ENCODE measurements at regions not wholly inside any gene's neighbourhood (a gene's known extent, or its start where the extent isn't known, plus 50 kb on each side); places are given as distances from the start of the nearest gene placed in this dataset.
"Not testable (repeated sequence)": the region's sequence is repeated elsewhere in the genome, so short reads cannot be mapped to it uniquely, and the experiment has no call there.

DNA sequence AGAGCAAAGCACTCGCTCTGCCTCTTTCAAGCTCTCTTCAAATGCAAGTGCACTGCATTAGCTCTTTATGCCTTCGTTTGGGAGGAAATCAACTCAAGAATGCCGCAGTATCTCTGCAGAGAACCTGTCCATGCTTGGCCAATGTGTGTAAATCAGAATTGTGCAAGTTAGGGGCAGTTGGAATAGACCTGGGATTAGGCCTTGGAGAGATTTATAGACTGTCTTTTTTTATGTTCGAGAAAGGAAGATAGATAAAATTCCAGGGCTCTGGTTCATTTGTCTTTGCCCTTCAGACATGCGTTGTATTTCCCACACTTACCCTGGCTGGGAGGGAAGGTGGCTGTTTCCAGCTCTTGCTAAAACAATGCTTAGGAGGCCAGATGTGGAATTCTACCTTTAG, 163.7 kb downstream of the MOBP start:
- Histone ChIP-seq H3K27ac (peak overlapping the region in 1 of 2 donors; percentile 21), H3K4me3 (no peak overlapping the region), H3K4me1 (replicated peaks in 1 of 2) (peaks cover 0 to 5% of the 10 kb centered on the region in 2 donors)
- peak in 3 of 8 experiments; percentile 39 to 49 (median 49) for ATAC-seq (replicated peaks in 6 of 8)
- in situ Hi-C loops (cut with MboI; ENCODE audit: low pct_unique_long_range_greater_than_20kb in 2 of 9, low sequenced_read_pairs in 9 of 9, unreplicated experiment in 9 of 9), result no loop called here
- WGBS, 10 experiments, result 0 to 100% (median 46%) methylated on average over 1 to 5 of the region's 5 CpGs; no CpG with 5 or more reads in 1 of the 10 experiments

GRCh38 chr3:39637807-39638206, 170.3 kb downstream of the MOBP start:
- ATAC-seq (replicated peaks in 6 of 8), result peak in 4 of 8 experiments; percentile 9 to 33 (median 24)
- 60 to 100% (median 84%) methylated on average over 1 of the region's 1 CpG; no CpG with 5 or more reads in 4 of the 10 experiments for WGBS, 10 experiments
- Histone ChIP-seq H3K4me3 (no peak overlapping the region), H3K27ac (no peak overlapping the region), H3K4me1 (replicated peaks in 1 of 2) (peaks cover 5 to 8% of the 10 kb centered on the region in 2 donors)
- in situ Hi-C loops (cut with MboI; ENCODE audit: low pct_unique_long_range_greater_than_20kb in 2 of 9, low sequenced_read_pairs in 9 of 9, unreplicated experiment in 9 of 9), result no loop called here

DNA sequence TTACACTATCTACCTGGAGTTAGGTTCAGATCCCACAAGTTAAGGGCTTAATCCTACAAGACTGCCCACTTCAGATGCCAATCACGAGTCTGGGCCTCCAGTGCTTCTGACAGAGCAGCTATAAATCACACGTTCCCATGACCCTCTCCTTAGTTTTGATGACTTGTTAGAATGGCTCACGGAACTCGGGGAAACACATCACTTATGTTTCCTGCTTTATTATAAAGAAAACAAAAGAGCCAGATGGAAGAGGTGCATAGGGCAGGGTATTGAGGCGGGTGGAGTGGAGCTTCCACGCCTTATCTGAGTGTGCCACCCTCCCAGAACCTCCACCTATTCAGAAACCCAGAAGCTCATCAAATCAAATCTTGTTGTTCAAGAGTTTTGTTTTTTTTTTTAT, 170.8 kb downstream of the MOBP start:
- peak in 2 of 8 experiments; percentile 22 to 35 for ATAC-seq (replicated peaks in 6 of 8)
- in situ Hi-C loops (cut with MboI; ENCODE audit: low pct_unique_long_range_greater_than_20kb in 2 of 9, low sequenced_read_pairs in 9 of 9, unreplicated experiment in 9 of 9), result no loop called here
- WGBS, 10 experiments, result 10 to 94% (median 60%) methylated on average over 1 to 6 of the region's 6 CpGs; no CpG with 5 or more reads in 3 of the 10 experiments

DNA sequence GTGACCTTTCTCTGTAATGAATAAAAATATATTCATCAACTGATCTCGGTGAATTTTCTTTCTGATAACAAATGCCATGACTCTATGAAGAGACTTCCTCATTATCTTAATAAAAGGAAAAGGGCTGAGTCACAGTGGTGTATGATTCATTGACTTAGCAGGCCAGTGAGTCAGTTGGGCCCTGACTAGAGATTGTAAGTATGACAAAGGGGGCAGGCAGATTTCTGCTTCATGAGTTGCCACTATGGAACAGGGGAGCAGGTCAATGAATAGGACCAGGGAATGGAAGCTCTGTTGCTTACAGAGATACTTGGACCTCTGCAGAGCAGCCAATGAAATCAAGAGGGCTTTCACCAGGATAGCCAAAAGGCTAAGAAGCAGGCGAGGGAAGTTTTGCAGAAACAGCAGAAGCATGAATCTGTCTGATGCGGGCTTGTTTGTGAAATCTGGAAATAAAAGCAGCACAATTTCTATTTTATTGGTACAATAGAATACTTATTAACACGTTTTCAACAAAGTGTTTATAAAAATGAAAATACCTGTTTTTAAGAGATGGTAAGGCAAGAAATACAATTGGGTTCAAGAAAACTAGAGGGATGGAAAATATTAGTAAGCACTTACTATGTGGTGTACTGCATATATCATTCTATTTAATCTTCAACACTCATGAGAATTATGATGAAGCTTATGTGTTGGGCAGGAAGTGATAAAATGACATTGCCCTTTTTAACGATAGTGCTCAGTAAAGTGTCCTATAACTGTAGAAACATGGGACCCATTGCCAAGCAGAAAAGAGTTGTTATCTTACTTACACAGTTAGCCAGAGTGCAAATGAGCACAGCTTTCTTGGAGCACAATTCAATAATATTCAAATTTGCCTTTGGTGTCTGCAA, 169.8 kb upstream of the MYRIP start:
- in situ Hi-C loops (cut with MboI; ENCODE audit: low pct_unique_long_range_greater_than_20kb in 2 of 9, low sequenced_read_pairs in 9 of 9, unreplicated experiment in 9 of 9), result no loop called here
- H3K4me1 ChIP-seq (replicated peaks in 1 of 2), result peaks cover 5 to 8% of the 10 kb centered on the region in 2 donors
- ATAC-seq (replicated peaks in 6 of 8), result peak in 7 of 8 experiments; percentile 95 to 100 (median 100)
- no peak overlapping the region for H3K4me3 ChIP-seq
- no peak overlapping the region for H3K27ac ChIP-seq
- WGBS, 10 experiments, result 4 to 69% (median 54%) methylated on average over 3 to 5 of the region's 5 CpGs

More for the DNA sequence above, 170.8 kb downstream of the MOBP start:
- H3K4me3 ChIP-seq, result no peak overlapping the region
- H3K27ac ChIP-seq, result no peak overlapping the region
- H3K4me1 ChIP-seq (replicated peaks in 1 of 2), result peaks cover 5 to 8% of the 10 kb centered on the region in 2 donors

- peaks cover 8 to 11% of the 10 kb centered on the region in 2 donors for H3K4me1 ChIP-seq (replicated peaks in 1 of 2)
- peak in 3 of 8 experiments; percentile 18 to 72 (median 59) for ATAC-seq (replicated peaks in 6 of 8)
- in situ Hi-C loops (cut with MboI; ENCODE audit: low pct_unique_long_range_greater_than_20kb in 2 of 9, low sequenced_read_pairs in 9 of 9, unreplicated experiment in 9 of 9), result no loop called here
- no peak overlapping the region for H3K27ac ChIP-seq
- WGBS, 10 experiments, result 25 to 100% (median 85%) methylated on average over 1 to 4 of the region's 4 CpGs; no CpG with 5 or more reads in 1 of the 10 experiments
- no peak overlapping the region for H3K4me3 ChIP-seq
These were observed 168.1 kb upstream of the MYRIP start for GRCh38 chr3:39641274-39641673.

DNA sequence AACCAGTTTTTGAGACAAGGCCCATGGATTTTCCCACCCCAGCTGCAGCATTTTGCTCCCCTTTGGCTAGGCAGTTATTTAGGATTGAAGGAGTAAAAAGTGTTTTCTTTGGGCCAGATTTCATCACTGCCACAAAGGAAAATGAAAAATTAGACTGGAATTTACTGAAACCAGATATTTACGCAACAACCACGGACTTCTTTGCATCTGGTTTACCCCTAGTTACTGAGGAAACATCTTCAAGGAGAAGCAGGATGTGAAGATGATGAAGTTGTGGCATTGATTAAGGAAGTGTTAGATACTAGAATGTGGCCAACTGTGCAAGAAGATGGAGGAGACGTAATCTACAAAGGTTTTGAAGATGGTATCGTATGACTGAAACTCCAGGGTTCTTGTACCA, 165.2 kb upstream of the MYRIP start:
- WGBS, 10 experiments, result 8 to 97% (median 60%) methylated on average over 1 to 4 of the region's 4 CpGs; no CpG with 5 or more reads in 1 of the 10 experiments
- peaks cover 8 to 10% of the 10 kb centered on the region in 2 donors for H3K4me1 ChIP-seq (replicated peaks in 1 of 2)
- in situ Hi-C loops (cut with MboI; ENCODE audit: low pct_unique_long_range_greater_than_20kb in 2 of 9, low sequenced_read_pairs in 9 of 9, unreplicated experiment in 9 of 9), result no loop called here
- H3K4me3 ChIP-seq, result no peak overlapping the region
- no peak for ATAC-seq (replicated peaks in 6 of 8)
- H3K27ac ChIP-seq, result no peak overlapping the region

- WGBS, 10 experiments, result no CpG with 5 or more reads among the region's 19 CpGs
- H3K4me3 ChIP-seq; H3K27ac ChIP-seq; H3K4me1 ChIP-seq (replicated peaks in 1 of 2); ATAC-seq (replicated peaks in 6 of 8); in situ Hi-C loops (cut with MboI; ENCODE audit: low pct_unique_long_range_greater_than_20kb in 2 of 9, low sequenced_read_pairs in 9 of 9, unreplicated experiment in 9 of 9): not testable (repeated sequence)
These were observed 158.2 kb upstream of the MYRIP start for GRCh38 chr3:39651256-39651655.

- ATAC-seq (replicated peaks in 6 of 8), result peak in 1 of 8 experiments; percentile 30
- H3K27ac ChIP-seq, result no peak overlapping the region
- H3K4me3 ChIP-seq, result no peak overlapping the region
- no peaks in the 10 kb centered on the region for H3K4me1 ChIP-seq (replicated peaks in 1 of 2)
- in situ Hi-C loops (cut with MboI; ENCODE audit: low pct_unique_long_range_greater_than_20kb in 2 of 9, low sequenced_read_pairs in 9 of 9, unreplicated experiment in 9 of 9), result no loop called here
- WGBS, 10 experiments, result 0 to 100% (median 68%) methylated on average over 1 to 2 of the region's 4 CpGs; no CpG with 5 or more reads in 4 of the 10 experiments
These were observed 157.2 kb upstream of the MYRIP start for GRCh38 chr3:39651993-39652739.

DNA sequence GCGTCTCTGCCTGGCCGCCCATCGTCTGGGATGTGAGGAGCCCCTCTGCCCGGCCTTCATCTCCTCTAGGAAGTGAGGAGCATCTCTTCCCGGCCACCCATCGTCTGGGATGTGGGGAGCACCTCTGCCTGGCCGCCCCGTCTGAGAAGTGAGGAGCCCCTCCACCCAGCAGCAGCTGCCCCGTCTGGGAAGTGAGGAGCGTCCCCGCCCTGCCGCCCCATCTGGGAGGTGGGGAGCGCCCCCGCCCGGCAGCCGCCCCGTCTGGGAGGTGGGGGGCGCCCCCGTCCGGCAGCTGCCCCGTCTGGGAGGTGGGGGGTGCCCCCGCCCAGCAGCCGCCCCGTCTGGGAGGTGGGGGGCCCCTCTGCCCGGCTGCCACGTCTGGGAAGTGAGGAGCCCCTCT, 153.7 kb upstream of the MYRIP start:
- ATAC-seq (replicated peaks in 6 of 8); in situ Hi-C loops (cut with MboI; ENCODE audit: low pct_unique_long_range_greater_than_20kb in 2 of 9, low sequenced_read_pairs in 9 of 9, unreplicated experiment in 9 of 9); H3K4me3 ChIP-seq; H3K4me1 ChIP-seq (replicated peaks in 1 of 2); H3K27ac ChIP-seq: not testable (repeated sequence)
- WGBS, 10 experiments, result 100% methylated on average over 4 of the region's 26 CpGs; no CpG with 5 or more reads in 9 of the 10 experiments

- no peaks in the 10 kb centered on the region for H3K4me1 ChIP-seq (replicated peaks in 1 of 2)
- H3K4me3 ChIP-seq, result no peak overlapping the region
These were observed 152.3 kb upstream of the MYRIP start for GRCh38 chr3:39657075-39657474.

GRCh38 chr3:39657775-39658174, 151.6 kb upstream of the MYRIP start:
- no peak overlapping the region for H3K27ac ChIP-seq
- WGBS, 10 experiments, result 20 to 80% (median 43%) methylated on average over 1 of the region's 1 CpG; no CpG with 5 or more reads in 3 of the 10 experiments
- H3K4me3 ChIP-seq, result no peak overlapping the region
- in situ Hi-C loops (cut with MboI; ENCODE audit: low pct_unique_long_range_greater_than_20kb in 2 of 9, low sequenced_read_pairs in 9 of 9, unreplicated experiment in 9 of 9), result no loop called here
- H3K4me1 ChIP-seq (replicated peaks in 1 of 2), result no peaks in the 10 kb centered on the region
- ATAC-seq (replicated peaks in 6 of 8), result no peak

More at GRCh38 chr3:39657075-39657474, 152.3 kb upstream of the MYRIP start:
- in situ Hi-C loops (cut with MboI; ENCODE audit: low pct_unique_long_range_greater_than_20kb in 2 of 9, low sequenced_read_pairs in 9 of 9, unreplicated experiment in 9 of 9), result no loop called here
- ATAC-seq (replicated peaks in 6 of 8), result no peak
- no peak overlapping the region for H3K27ac ChIP-seq

DNA sequence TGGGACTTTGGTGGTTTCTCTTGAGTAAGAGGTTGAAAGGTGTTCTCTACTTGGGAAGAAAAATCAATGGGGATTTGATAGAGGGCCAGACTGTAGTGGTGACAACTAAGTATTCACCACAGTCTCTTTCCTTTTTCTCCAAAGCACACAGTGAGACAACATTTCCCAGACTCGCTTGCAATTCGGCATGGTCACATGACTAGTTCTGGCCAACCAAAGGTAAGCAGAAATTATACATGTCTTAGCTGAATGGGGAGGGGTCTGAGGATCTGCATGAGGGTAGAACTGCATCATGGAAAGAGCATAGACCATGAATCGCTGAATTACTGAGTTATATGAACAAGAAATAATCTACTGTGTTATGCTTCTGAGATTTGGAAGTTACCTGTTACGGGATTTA, 144.5 kb upstream of the MYRIP start:
- in situ Hi-C loops (cut with MboI; ENCODE audit: low pct_unique_long_range_greater_than_20kb in 2 of 9, low sequenced_read_pairs in 9 of 9, unreplicated experiment in 9 of 9), result no loop called here
- no peaks in the 10 kb centered on the region for H3K4me1 ChIP-seq (replicated peaks in 1 of 2)
- H3K4me3 ChIP-seq, result no peak overlapping the region
- H3K27ac ChIP-seq, result no peak overlapping the region
- no peak for ATAC-seq (replicated peaks in 6 of 8)
- 17 to 97% (median 83%) methylated on average over 1 to 4 of the region's 4 CpGs; no CpG with 5 or more reads in 2 of the 10 experiments for WGBS, 10 experiments

DNA sequence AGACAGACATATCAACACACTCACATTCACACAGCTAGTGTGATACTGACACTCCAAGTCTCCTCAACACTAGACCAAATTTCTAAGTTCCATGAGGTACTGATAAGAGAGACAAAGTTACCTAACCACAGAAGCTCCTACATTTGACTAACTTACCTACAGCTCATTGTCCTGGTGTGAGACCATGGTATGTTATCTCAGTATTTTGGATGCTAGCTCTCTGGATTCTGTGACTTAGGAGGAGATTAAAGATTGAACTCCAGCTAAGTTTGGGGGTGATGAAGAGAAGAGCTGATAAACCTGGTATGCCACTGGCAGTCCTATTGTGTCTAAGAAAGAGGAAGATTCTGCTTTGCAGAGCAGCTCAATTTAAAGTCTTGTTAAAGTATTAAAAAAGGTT, 144.0 kb upstream of the MYRIP start:
- H3K4me1 ChIP-seq (replicated peaks in 1 of 2), result no peaks in the 10 kb centered on the region
- in situ Hi-C loops (cut with MboI; ENCODE audit: low pct_unique_long_range_greater_than_20kb in 2 of 9, low sequenced_read_pairs in 9 of 9, unreplicated experiment in 9 of 9), result no loop called here
- ATAC-seq (replicated peaks in 6 of 8), result no peak
- no peak overlapping the region for H3K27ac ChIP-seq
- no peak overlapping the region for H3K4me3 ChIP-seq

All from motor neuron (in vitro differentiated cells).